Heart left ventricle (tissue), 16 donors: ENCODE measurements at regions not wholly inside any gene's neighbourhood (a gene's known extent, or its start where the extent isn't known, plus 50 kb on each side); places are given as distances from the start of the nearest gene placed in this dataset.

Experiments used
- ATAC-seq, 4 donors: fragments of 200-7000 bp; cut with Tn5 transposase; one replicate each; pipeline ENCODE4 v1.9.1; 2020 to 2022; ENCODE audit warnings: moderate library complexity in 4 of 4, mild to moderate bottlenecking in 3 of 4, moderate number of reproducible peaks in 1 of 4
- DNase-seq, 5 donors: peaks; one replicate each; pipeline ENCODE4 v3.0.0-alpha.2; 2020
- H3K27ac ChIP-seq, 12 donors: fragments of 200-600 bp; sonication (generic) in 4 of 12; one replicate each; pipeline versions ENCODE4 v1.5.0 to v1.8.0; 2016 to 2022; ENCODE audit warnings: mild to moderate bottlenecking in 2 of 12
- H3K27me3 ChIP-seq, 9 donors: fragments of 200-600 bp; sonication (generic) in 2 of 9; one replicate each; pipeline versions ENCODE4 v1.5.1 to v1.8.0; 2016 to 2022; ENCODE audit warnings: mild to moderate bottlenecking in 3 of 9
- H3K36me3 ChIP-seq, 9 donors: fragments of 200-600 bp; sonication (generic) in 2 of 9; one replicate each; pipeline versions ENCODE4 v1.5.0 to v1.8.0; 2018 to 2022; ENCODE audit warnings: mild to moderate bottlenecking in 2 of 9
- H3K4me1 ChIP-seq, 12 donors: fragments of 200-600 bp; sonication (generic) in 4 of 12; one replicate each; pipeline versions ENCODE4 v1.5.0 to v1.8.0; 2016 to 2022; ENCODE audit warnings: mild to moderate bottlenecking in 3 of 12
- H3K4me3 ChIP-seq, 12 donors: fragments of 200-600 bp; sonication (generic) in 4 of 12; one replicate each; pipeline versions ENCODE4 v1.5.0 to v1.8.0; 2017 to 2022; ENCODE audit warnings: mild to moderate bottlenecking in 9 of 12, moderate library complexity in 4 of 12
- H3K9me3 ChIP-seq, 12 donors: fragments of 200-600 bp; sonication (generic) in 4 of 12; one replicate each; pipeline versions ENCODE4 v1.5.0 to v1.8.0; 2016 to 2022; ENCODE audit warnings: mild to moderate bottlenecking in 1 of 12
- CTCF ChIP-seq, 12 donors: fragments of 200-600 bp; sonication (generic) in 4 of 12; IDR thresholded peaks; one replicate each; pipeline versions ENCODE4 v1.5.0 to v1.8.0; 2018 to 2022; ENCODE audit warnings: antibody characterized with exemption in 12 of 12, mild to moderate bottlenecking in 5 of 12
- POLR2A ChIP-seq, 2 donors: fragments of 450-650 bp; IDR thresholded peaks; one replicate each; pipeline ENCODE4 v1.6.1; 2017; ENCODE audit warnings: antibody characterized with exemption in 2 of 2, mild to moderate bottlenecking in 2 of 2, moderate library complexity in 2 of 2
- WGBS, 4 donors: extraction: QIAGEN DNeasy Blood & Tissue Kit in 2 of 4; methylation state at CpG; one replicate each; pipeline versions ENCODE4 v1.1.5 to v1.1.7; 2013 to 2018; 5-methylcytosine and 5-hydroxymethylcytosine counted together
- intact Hi-C, 10 donors: fragments of 100-400 bp; cut with DNase I; formaldehyde crosslinking; loops; one replicate each; pipeline versions ENCODE4 v1.11.1 to v1.14.2; 2022
- donor health status: ischemic (EF 13 %, LVEDD 7.1; RV severe dilation, severe dysfunction).
- donor health status: healthy with polysubstance abuse.
- donor health status: DM: no; HTN: yes; CAD: no.
- donor health status: DM: no; HTN: no; CAD: no.
- donor health status: ischemic (EF 25% LVEDD 6.9; RV normal size, moderate dysfunction).
- donor health status: ischemic (EF 25% LVEDD 5.7; RV mildly dilated, moderate dysfunction).
- donor health status: healthy.
- donor health status: DM: yes; HTN: yes; CAD: no.
- donor health status: ischemic (EF 35%, LVEDD 5.7; RV mildly dilated, moderate dysfunction).
- donor health status: nonischemic (EF 11% LVEDD 7.7; RV severe dilation, severe dysfunction).
- donor health status: DM: yes; HTN: yes; CAD: no.
- donor health status: PGD.
- donor health status: ischemic (EF 29% LVEDD 5.4; RV normal size, mild dysfunction).
- donor health status: nonischemic (EF 23%, LVEDD 6.1; RV moderate dilation, normal function).

GRCh38 chr6:1496836-1497760 is 107.7 kb downstream of the FOXF2 start:
- H3K36me3 ChIP-seq = no peaks in the 10 kb centered on the region
- H3K27me3 ChIP-seq = no peaks in the 10 kb centered on the region
- no peak overlapping the region for H3K4me3 ChIP-seq
- peaks cover 0 to 10% (median 0%) of the 10 kb centered on the region in 12 donors for H3K9me3 ChIP-seq
- peak; percentile 61 to 88 (median 84) for ATAC-seq
- 74 to 86% (median 78%) methylated on average over 9 to 16 of the region's 16 CpGs for WGBS, 4 donors
- intact Hi-C loops = no loop called here
- DNase-seq = peak in 3 of 5 donors; percentile 30 to 65 (median 38)
- peaks cover 0 to 4% (median 0%) of the 10 kb centered on the region in 12 donors for H3K4me1 ChIP-seq
- H3K27ac ChIP-seq = no peak overlapping the region
- TF ChIP-seq POLR2A (IDR thresholded peaks at IDR 0.05) = no peak
- TF ChIP-seq CTCF (IDR thresholded peaks at IDR 0.05) = no peak

- Histone ChIP-seq H3K9me3 (peaks cover 0 to 10% (median 0%) of the 10 kb centered on the region in 12 donors), H3K27me3 (peaks cover 0 to under 1% (median 0%) of the 10 kb centered on the region in 9 donors), H3K4me1 (peaks cover 0 to 4% (median 0%) of the 10 kb centered on the region in 12 donors), H3K27ac (no peak overlapping the region), H3K36me3 (no peaks in the 10 kb centered on the region), H3K4me3 (no peak overlapping the region)
- intact Hi-C loops = no loop called here
- no peak for DNase-seq
- TF ChIP-seq POLR2A (IDR thresholded peaks at IDR 0.05) = no peak
- TF ChIP-seq CTCF (IDR thresholded peaks at IDR 0.05) = no peak
- WGBS, 4 donors = 43 to 61% (median 52%) methylated on average over 4 of the region's 4 CpGs
- no peak for ATAC-seq
These were observed 108.4 kb downstream of the FOXF2 start for GRCh38 chr6:1497761-1498105.

- 71 to 80% (median 75%) methylated on average over 6 to 8 of the region's 8 CpGs for WGBS, 4 donors
- peaks cover 0 to 10% (median 0%) of the 10 kb centered on the region in 12 donors for H3K9me3 ChIP-seq
- no peak for ATAC-seq
These were observed 109.2 kb downstream of the FOXF2 start for GRCh38 chr6:1498491-1499113.

More at GRCh38 chr6:1498491-1499113, 109.2 kb downstream of the FOXF2 start:
- Histone ChIP-seq H3K27ac (no peak overlapping the region), H3K27me3 (peaks cover 0 to 4% (median 0%) of the 10 kb centered on the region in 9 donors), H3K4me1 (peaks cover 0 to 6% (median 0%) of the 10 kb centered on the region in 12 donors), H3K4me3 (no peak overlapping the region), H3K36me3 (no peaks in the 10 kb centered on the region)
- no peak for DNase-seq
- TF ChIP-seq CTCF (IDR thresholded peaks at IDR 0.05) = no peak
- no peak for TF ChIP-seq POLR2A (IDR thresholded peaks at IDR 0.05)
- intact Hi-C loops = no loop called here
